SK-MEL-5 (cell line): ENCODE measurements at regions not wholly inside any gene's neighbourhood (a gene's known extent, or its start where the extent isn't known, plus 50 kb on each side); places are given as distances from the start of the nearest gene placed in this dataset.

ENCODE experiments used
- DNase-seq: peaks from one replicate; pipeline ENCODE4 v3.0.0-alpha.2; 2016; ENCODE audit warnings: low read depth, low spot score
- in situ Hi-C: cut with HindIII; loops from 2 replicates; pipeline ENCODE4 v1.10.0; 2016; ENCODE audit warnings: low sequenced_read_pairs, high pct_unique_total_duplicates, low pct_unique_long_range_greater_than_20kb

DNA sequence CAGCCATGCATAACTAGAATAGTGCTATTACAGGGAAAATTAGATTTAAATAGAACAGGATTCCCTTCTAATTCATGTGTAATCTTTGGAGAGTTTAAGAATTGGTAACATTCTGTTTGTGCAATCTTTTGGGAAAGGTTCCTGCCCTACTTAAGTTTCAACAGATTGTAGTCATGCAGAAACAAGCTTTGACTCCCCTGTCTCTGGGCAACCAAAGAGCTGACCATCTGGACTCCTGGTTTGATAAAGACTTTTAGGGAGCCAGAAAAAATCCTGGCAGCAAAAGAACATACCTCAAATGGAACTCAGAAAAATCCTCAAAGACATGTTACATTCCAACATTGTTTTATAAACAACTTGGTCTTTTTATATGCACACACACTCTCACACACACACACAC lies 191.1 kb upstream of the NEIL3 start:
- DNase-seq, result no peak
- in situ Hi-C loops, result no loop called here

DNA sequence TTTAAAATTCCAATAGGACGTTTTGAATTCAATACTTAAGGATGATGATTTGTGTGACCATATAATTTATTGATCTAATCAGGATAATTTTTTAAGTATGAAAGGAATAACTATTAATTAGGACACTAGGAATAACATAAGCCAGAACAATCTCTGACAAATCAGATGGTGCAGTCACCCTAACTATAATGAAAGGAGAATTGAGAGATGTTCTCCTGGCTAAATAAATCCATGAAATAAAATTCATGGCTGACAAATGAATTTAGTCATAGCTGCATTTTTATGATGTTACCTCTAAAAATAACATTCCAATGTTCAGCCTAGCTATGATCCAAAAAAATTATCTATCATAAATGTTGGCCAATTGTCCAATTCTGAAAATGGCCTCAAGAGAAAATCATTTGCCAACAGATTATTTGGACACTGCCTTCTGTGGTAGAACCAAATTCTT lies 190.6 kb upstream of the NEIL3 start:
- no peak for DNase-seq
- in situ Hi-C loops, result no loop called here

GRCh38 chr4:177119691-177120090 lies 190.0 kb upstream of the NEIL3 start:
- DNase-seq, result no peak
- in situ Hi-C loops, result no loop called here

GRCh38 chr4:177123811-177124210 lies 185.9 kb upstream of the NEIL3 start:
- DNase-seq, result no peak
- in situ Hi-C loops, result no loop called here

GRCh38 chr4:177124349-177125064 lies 185.2 kb upstream of the NEIL3 start:
- DNase-seq, result no peak
- in situ Hi-C loops, result no loop called here

DNA sequence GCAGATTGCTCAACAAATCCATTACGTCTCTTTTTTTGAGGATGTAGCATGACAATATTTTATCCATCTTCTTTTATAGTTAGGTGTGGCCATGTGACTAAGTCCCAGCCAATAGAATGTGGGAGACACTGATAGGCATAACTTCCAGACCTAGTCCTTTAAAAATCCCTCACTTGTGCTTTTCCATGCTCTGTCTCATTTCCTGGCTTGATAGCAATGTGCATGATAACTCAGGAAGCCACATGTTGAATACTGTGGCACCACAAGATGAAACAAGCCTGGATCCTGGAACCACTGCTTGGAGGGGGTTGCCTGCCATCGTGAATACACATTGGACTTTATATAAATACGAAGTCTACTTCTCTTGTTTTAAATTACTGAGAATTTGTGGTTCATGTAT lies 184.0 kb upstream of the NEIL3 start:
- in situ Hi-C loops, result no loop called here
- DNase-seq, result no peak

GRCh38 chr4:177127658-177128057 lies 182.0 kb upstream of the NEIL3 start:
- DNase-seq, result no peak

DNA sequence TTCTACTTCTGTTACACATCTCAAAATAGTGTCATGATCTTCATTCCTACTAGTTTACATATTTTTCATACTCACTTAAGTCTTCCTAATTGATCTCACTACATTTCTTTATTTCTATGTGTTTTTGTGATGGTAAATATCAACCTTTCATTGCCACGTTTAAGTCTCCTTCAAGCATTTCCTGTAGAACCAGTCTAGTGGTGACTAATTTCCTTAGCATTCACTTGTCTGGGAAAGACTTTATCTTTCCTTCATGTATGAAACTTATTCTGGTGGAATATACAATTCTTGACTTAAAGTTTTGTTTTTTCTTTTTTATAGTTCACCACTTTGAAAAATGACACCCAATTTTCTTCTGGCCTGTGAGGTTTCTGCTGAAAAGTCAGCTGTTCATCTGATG lies 181.4 kb upstream of the NEIL3 start:
- DNase-seq, result no peak

More at GRCh38 chr4:177127658-177128057, 182.0 kb upstream of the NEIL3 start:
- in situ Hi-C loops, result no loop called here

DNA sequence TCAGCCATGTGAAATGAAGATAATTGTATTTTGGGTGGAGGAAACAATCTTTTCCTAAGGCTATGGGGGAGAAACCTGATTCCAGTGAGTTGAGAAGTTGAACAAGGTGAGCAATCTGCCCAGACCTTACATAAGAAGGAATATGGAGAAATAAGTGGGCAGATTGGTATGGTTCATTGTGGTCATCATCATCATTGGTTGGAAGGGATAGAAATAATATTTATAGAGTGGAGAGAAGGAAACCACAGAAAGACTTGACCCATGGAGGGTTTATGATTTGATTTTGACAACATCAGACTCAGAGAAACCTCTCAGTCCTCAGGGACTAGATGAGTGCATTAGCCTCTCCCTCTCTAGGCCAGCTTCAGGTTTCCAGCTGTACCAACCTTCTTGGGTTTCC lies 177.9 kb upstream of the NEIL3 start:
- in situ Hi-C loops, result no loop called here
- DNase-seq, result no peak

More for the DNA sequence above, 181.4 kb upstream of the NEIL3 start:
- in situ Hi-C loops, result no loop called here

DNA sequence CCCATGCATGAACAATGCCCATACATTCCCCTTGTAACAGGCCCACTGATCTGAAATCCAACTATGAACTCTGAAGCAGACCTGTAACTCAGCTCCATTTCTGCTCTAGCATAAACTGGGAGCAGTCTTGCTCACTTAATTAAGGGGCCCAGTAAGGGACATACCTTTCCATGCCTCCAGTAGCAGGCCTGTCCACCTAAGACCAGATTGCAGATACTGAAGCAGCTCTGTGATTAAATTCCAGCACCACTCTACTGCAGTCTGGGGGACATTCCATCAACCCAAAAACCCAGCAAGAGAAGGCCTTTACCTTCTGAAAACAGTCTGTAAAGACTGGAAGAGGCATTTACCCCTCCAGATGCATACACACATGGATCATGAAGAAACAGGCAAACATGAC lies 162.0 kb upstream of the NEIL3 start:
- no peak for DNase-seq
- in situ Hi-C loops, result no loop called here

- DNase-seq, result peak; percentile 7
- in situ Hi-C loops, result no loop called here
Measured at GRCh38 chr4:177155454-177155853, 154.2 kb upstream of the NEIL3 start.

DNA sequence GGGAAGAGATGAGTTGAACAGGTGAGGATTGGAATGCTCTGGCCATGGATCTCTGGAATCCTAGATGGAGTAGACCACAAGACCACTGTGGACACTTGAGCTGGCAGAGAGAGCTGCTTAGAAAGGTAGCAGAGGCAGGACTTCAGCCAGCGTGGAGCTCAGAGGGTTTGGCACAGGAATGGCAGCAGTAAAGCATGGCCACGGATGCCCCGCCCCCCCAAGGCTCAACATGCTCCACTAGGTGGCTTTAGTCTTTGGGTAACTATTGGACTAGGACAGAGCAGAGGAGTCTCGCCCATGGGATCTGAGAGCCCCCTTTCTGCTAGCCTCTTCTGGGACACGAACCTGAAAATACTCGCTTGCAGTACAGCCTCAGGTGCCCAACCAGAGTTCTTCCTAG lies 150.1 kb upstream of the NEIL3 start:
- in situ Hi-C loops, result no loop called here
- peak; percentile 27 for DNase-seq

DNA sequence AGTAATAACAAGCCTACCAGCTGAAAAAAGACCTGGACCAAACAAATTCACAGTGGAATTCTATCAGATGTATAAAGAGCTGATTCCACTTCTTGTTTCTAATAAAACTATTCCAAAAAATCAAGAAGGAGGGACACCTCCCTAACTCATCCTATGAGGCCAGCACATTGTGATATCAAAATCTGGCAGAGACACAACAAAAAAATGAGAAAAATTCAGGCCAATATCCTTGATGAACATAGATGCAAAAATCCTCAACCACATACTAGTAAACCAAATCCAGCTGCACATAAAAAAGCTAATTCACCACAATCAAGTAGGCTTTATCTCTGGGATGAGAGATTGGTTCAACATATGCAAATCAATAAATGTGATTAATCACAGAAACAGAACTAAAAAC lies 147.9 kb upstream of the NEIL3 start:
- in situ Hi-C loops, result no loop called here
- no peak for DNase-seq

- in situ Hi-C loops, result no loop called here
- no peak for DNase-seq
Measured at GRCh38 chr4:177163532-177163931, 146.1 kb upstream of the NEIL3 start.

- DNase-seq, result no peak
- in situ Hi-C loops, result no loop called here
Measured at GRCh38 chr4:177171588-177171987, 138.1 kb upstream of the NEIL3 start.

- in situ Hi-C loops, result no loop called here
- no peak for DNase-seq
Measured at GRCh38 chr4:177175473-177175872, 134.2 kb upstream of the NEIL3 start.

DNA sequence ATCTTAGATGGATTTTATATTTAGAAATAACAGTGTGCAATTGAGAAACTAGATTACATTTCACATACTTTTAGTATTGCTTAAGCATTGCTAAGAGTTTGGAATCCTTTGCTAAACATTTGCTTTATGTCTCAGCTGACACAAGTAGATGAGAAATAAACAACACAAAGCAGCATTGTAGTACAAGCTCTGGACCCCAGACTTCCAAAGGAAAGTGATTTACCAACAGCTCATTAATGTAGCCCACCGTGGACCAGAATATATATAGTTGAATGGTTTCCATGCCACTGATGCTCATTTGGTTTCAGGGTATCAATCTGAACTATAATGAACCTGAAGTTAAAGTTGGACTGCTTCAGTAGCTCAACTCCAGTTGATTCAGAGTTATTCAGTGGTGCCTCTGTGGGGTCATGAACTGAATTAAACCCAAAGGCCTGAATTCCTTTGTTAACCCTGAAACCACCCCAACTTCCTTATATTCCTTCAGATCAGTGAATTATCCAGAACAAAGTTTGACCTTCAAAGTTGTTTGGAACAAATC lies 132.1 kb upstream of the NEIL3 start:
- DNase-seq, result no peak
- in situ Hi-C loops, result no loop called here

DNA sequence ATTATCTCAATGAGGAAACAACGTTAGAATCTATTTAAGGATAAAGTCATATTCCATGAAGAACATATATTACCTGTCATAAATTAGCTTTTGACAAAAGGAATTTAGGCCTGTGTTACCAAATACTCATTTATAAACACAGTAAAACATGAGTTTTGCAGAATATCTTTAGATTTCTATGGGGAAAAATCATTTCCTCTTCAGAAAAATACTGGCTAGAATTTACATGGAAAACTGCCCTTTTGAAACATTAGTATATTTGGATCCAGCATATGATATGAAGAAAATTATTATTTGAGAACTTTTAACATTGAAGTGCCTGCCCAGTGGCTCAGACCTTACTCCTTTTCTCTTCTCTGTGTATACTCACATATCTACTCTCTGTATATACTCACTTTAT lies 131.4 kb upstream of the NEIL3 start:
- in situ Hi-C loops, result no loop called here

GRCh38 chr4:177182166-177182565 lies 127.5 kb upstream of the NEIL3 start:
- DNase-seq, result no peak
- in situ Hi-C loops, result no loop called here

More for the DNA sequence above, 131.4 kb upstream of the NEIL3 start:
- no peak for DNase-seq
